NCI-H510A (cell line): ENCODE measurements at regions not wholly inside any gene's neighbourhood (a gene's known extent, or its start where the extent isn't known, plus 50 kb on each side); places are given as distances from the start of the nearest gene placed in this dataset.

Experiments used
- DNase-seq: peaks from one replicate; lab custom pipeline; 2025; lab: John Stamatoyannopoulos, UW

DNA sequence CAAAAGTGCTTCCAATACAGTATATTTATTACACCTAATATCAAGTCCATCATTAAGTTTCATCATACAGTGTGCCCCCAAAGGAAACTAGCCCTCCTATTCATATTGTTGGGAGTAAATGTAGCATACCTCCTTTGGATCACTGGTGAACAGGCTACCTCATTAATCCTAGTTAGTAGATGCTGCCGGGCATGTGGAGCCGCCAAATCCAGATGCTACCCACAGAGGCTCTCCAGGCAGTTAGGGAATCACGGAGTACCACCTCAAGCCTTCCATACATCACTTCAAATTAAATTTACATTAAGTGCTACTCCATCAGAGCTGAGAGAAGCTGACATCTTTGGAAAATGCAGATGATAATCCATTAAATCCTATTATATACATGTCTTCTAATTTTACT is 121.7 kb upstream of the FOXD3 start:
- no peak for DNase-seq

DNA sequence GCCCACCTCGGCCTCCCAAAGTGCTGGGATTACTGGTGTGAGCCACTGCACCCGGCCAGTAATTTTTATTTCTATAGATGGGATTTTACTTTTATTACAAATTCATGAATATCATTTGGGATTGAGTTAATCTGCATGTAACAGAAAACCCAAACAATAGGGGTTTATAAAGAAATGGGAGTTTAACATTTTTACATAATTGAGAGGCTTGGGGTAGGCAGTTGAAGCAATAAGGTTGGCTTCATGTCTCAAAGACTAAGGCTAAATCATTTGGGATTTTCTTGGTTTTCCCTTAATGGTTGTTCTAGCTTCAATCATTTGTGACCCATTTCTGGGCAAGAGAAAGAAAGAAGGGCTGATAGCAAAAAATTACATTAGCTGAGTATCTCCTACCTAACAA is 118.7 kb upstream of the FOXD3 start:
- DNase-seq: no peak

DNA sequence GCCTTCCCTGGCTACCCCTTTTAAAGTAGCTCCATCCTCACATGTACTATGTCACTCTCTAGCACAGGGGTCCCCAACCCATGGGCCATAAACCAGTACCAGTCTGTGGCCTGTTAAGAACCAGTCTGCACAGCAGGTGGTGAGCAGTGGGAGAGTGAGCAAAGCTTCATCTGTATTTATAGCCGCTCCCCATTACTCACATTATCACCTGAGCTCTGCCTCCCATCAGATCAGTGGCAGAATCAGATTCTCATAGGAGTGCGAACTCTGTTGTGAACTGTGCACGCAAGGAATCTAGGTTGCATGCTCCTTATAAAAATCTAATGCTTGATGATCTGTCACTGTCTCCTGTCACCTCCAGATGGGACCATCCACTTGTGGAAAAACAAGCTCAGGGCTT is 116.6 kb upstream of the FOXD3 start:
- no peak for DNase-seq

DNA sequence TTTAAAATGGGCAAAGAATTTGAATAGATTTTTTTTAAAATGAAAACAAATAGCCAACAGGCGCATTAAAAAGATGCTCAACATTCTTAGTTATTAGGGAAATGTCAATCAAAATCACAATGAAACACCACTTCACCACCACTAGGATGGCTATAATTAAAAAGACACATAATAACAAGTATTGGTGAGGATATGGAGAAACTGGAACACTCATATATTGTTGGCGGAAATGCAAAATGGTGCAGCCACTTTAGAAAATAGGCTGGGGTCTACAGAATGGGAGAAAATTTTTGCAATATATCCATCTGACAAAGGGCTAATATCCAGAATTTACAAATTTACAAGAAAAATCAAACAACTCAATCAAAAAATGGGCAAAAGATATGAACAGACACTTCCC is 107.8 kb upstream of the FOXD3 start:
- DNase-seq: no peak

DNA sequence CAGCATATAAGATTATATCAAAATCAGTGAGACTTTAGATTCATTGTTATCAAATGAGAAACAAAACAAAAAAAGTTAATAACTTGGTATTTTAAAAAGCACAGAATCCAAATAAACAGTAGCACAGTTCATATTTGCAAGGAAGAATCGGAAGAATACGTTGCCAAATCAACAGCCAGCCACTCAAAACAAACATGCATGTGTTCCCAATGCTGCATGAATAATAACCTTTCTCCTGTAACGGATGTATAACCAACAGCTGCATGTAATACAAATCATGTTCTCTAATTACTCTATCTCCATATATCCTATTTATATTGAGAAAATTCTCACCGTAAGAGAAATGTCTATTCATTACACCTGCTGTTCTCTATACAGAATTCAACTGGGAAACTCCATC is 98.9 kb upstream of the FOXD3 start:
- DNase-seq: no peak

DNA sequence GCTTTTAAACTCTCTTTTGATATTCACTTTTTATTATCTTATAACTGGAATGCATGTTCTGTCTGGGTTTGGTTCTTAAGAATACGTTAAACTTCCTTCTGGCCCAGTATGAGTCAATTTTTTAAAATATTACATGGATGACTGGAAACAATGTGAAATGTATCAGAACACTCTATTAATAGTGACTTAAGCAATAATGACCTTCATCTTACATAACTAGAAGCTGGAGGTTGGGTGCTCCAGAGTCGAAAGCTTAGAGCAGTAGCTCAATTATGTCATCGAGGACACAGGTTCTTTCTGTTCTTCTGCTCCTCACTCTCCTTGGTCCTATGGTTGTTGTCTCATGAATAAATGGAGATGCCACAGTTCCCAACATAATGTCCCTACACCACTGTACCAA is 91.6 kb upstream of the FOXD3 start:
- DNase-seq: no peak

DNA sequence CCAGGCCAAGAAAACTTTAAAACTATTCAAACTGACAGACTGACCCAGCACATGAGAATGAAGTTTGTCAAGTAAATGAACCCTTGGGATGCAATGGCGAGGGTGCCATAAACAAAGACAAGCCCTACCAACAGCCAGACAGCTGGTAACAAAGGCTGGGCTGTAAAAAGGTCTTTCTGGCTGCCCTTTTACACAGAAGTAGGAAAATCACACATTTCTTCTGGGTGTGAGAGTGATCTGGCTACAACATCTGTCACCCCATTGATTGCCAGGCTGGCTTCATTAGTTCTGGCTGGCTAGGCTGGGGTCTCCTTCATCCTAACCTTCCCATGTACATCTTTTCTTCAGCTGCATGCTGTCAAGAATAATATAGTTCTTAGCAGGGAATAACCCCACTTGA is 83.6 kb upstream of the FOXD3 start:
- no peak for DNase-seq

DNA sequence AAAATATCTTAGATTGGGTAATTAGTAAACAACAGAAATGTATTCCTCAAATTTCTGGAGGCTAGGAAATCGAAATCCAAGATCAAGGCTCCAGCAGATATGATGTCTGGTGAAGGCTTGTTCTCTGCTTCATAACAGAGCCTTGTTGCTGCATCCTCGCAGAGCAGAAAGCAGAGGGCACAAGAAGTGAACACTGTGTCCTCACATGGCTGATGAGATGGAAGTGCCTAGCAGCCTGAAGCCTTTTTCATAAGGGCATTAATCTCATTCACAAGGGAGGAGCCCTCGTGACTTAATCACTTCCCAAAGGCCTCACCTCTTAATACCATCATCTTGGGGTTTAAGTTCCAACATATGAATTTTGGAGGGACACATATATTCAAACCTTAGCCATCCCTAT is 77.2 kb upstream of the FOXD3 start:
- DNase-seq: no peak

DNA sequence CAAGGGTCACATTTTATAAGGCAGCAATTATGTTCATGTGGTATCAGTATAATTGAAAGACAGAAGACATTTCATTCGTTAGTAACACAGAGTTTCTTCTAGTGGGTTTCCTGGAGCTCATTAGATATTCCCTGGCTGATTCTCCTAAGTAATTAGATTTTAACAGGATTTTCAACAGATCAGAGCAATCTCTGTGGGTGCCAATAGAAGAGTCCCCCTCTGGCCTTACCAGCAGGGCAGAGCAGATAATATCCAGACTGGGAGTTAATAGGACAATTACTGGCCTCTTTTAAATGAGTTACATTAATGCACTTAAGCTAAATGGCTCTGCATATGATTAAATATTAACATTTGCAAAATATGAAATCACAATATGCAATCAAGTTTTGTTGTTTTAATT is 74.2 kb upstream of the FOXD3 start:
- DNase-seq: no peak

DNA sequence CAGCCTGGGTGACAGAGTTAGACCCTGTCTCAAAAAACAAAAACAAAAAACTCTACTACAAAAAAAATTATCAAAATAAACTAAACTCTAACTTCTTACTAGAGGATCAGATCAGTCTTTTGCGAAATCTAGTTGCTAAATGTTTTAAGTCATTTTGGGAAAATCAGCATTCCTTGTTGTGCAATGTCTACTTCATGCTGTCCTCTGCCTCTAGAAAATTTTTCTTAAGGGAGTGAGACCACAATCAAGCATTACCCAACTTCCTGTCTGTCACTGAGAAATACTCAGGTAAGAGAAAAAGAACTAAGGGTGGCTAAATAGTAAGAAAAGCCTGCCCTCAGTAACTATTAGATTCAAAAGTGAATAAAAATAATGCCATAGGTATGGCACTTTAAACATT is 67.2 kb upstream of the FOXD3 start:
- no peak for DNase-seq

DNA sequence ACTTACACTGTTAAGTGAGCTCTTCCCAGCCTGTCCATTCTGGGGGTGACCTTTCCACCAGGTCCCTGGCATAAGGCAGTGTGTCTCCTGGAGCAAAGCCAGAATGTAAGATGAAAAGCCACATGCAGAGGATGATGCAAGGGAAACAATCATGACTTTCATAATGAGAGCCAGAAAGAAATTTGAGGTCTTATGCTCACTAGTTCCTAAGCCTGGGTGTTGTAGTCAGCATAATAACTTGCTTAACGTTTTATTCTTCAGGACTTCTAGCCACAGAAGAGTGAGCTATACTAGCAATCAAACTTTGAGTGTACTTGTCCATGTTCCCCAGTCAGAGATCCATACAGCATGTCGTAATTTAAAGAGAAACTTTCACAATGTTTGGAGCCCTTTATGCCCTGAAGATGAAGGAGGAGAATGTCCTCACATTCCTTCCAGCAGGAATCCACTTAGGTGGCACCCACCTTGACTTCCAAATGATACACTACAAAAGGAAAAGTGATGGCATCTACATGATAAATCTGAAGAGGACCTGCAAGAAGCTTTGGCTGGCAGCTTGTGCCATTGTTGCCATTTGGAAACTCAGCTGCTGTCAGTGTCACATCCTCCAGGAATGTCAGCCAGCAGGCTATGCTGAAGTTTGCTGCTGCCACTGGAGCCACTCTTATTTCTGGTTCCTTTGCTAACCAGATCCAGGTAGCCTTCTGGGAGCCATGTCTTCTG is 60.5 kb upstream of the FOXD3 start:
- DNase-seq: no peak

DNA sequence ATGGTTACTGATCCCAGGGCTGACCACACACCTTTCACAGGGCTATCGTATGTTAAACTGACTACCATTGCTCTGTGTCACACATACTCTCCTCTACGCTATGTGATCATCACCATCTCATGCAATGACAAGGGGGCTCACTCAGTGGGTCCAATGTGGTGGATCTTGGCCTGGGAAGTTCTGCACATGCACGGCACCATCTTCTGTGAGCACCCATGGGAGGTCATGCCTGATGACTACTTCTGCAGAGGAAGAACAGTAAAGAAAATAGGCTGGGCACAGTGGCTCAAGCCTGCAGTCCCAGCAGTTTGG is 60.0 kb upstream of the FOXD3 start:
- no peak for DNase-seq

DNA sequence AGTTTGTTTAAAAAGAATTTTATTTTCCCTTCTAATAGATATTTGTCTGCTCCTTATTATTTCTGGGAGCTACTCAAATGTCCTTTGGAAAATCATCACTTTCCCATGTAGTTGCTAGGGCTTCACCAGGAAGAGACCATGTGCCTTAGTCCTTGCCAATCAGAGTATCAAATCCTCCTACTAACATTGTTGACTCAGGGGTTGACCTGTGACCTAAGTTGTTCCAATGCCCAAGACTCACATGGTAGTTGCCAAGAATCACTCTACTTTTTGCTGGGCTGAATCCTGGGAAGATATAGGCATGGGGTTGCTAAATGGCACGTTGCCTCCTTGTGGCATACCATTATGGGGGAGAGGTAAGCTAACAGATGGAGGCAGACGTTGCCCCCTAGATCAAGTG is 58.2 kb upstream of the FOXD3 start:
- no peak for DNase-seq

DNA sequence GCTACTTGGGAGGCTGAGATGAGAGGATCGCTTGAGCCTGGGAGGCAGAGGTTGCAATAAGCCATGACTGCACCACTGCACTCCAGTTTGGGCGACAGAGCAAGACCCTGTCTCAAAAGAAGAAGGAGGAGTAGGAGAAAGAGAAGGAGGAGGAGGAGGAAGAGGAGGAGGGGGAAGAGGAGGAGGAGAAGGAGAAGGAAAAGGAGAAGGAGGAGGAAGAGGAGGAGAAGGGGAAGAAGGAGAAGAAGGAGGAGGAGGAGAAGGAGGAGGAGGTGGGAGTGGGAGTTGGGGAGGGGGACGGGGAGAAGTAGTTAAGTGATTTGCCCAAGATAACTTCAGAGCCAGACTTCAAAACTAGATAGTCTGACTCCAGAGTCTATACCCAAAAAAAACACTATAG is 55.5 kb upstream of the FOXD3 start:
- DNase-seq: no peak

DNA sequence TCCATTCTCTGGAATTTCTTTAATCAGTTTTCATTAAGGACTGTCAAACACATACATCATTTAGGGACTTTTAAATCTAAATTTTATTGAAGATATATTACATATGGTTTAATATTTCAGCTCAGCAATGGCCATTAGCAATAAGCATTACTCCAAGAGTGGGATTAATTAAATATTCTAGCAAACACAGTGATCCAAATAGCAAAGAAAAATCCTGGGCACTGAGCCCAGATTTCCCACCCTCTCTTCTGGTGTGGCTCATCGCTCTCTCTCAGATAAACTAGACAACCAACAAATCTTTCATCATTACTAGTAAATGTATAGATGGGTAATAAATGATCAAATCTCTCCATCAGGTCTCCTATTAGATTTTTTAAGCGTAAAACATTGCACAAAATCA is 53.5 kb upstream of the FOXD3 start:
- no peak for DNase-seq

DNA sequence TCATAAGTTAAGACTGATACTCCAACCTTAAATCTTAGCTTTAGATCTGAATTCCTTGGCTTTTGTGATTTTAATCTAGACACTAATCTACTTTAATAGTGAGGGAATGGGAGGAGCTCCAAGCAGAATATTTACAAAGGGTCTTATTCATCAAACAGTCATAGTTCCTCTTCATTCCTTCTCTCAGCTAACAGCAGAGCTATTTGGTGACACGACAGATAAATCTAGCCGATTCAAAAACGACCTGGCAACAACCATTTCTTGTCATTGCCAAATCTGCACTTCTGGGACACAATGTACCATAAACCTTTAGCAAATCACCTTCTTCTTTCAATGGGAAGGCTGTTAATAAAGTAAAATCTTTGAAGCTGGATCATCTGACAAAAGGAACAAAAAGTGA is 52.8 kb upstream of the FOXD3 start:
- DNase-seq: no peak
